ENCODE measurements at regions not wholly inside any gene's neighbourhood (a gene's known extent, or its start where the extent isn't known, plus 50 kb on each side); places are given as distances from the start of the nearest gene placed in this dataset.

DNA sequence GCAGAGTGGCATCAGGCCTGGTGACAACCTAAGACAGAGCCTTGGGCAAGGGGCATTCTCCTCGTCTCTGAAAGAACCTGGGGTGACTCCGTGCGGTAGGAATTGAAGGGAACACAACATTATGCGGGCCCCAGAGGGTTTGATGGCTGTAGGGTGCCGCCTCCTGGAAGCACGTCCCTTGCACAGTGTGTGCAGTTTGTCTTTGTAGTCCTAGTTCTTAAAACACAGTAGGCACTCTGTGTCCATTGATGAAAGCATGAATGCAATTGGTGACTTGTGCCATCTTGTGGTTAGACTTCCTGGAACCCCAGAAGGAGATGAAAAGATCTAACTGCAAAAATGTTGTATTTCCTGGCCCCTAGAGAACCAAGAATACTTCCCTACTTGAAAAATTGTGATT lies 279.8 kb downstream of the UTP18 start:
- DNase-seq (ENCODE audit: extremely low read depth, low read depth, low spot score), result no peak

DNA sequence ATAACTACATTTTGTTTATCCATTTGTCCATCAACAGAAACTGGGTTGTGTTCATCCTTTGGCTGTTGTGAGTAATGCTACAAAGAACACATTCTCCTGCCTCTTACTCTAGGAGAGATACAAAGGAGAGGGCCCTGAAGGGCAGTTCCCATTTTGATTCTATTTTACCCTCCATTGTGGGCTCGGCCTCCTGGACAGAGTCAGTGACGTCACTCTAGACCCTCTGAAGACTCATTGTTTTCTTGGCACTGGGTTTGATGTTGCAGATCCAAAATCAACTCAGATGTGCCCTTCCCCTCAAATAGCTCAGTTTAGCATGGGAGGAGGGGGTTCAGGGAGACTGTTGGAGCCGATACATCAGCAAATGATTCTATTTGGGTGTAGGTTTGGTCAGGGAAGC lies 280.9 kb downstream of the UTP18 start:
- DNase-seq (ENCODE audit: extremely low read depth, low read depth, low spot score), result no peak

DNA sequence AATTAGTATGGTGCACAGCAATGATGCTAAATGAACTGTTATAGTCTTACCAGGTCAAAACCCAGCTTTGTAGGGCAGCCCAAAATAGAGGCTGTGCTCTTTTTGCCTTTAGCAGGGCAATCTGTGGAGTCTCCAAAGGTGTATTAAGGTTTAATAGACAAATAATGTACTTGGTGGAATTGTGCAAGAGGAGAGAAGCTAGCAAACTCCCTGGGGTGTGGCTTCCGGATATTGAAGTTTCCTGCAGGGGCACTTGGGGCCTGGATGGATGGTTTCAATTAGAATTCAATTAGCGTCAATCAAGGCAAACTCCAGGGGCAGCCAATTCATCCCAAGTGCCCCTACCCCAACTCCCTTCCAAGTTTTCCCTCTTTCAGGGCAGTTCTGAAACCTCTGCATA lies 285.8 kb downstream of the UTP18 start:
- DNase-seq (ENCODE audit: extremely low read depth, low read depth, low spot score), result no peak

GRCh38 chr17:51548125-51548524 lies 287.8 kb downstream of the UTP18 start:
- no peak for DNase-seq (ENCODE audit: extremely low read depth, low read depth, low spot score)

DNA sequence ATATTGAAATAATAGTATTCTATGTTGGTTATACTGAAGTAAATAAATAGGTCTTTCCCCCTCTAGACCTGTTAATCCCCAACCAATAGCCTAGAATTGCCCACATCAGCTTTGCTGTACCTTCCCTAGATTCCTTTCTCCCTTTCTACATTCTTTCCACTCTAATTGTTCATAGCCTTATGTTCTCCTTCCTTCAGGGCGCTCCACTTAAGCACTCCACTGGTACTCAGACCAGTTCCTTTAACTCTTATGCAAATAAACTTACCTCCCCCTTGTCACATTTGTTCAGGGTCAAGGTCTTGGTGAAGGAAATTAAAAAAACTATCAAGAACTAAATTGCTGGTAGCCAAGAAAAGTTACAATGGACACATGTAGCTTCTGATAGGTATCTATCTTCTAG lies 294.8 kb downstream of the UTP18 start:
- no peak for DNase-seq (ENCODE audit: extremely low read depth, low read depth, low spot score)

DNA sequence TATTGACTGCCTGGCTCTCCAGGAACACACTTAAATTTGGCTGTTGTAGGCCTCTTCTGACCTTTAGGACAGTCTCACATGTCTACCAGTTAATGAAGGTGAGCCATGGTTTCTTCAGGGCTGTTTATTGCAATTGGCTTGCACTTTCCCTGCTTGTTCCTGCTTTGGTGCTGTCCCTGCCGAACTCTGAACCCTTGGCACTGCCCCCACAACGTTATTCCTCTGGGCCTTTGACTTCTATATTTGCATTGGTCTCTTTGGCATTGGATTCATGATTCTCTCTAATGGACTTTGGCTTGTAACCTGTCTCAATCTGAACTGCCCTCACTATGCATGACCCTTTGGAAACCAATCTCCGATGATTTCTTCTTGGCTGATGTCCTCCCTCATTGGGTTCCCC lies 299.4 kb downstream of the UTP18 start:
- no peak for DNase-seq (ENCODE audit: extremely low read depth, low read depth, low spot score)

GRCh38 chr17:51560398-51560797 lies 300.1 kb downstream of the UTP18 start:
- no peak for DNase-seq (ENCODE audit: extremely low read depth, low read depth, low spot score)

- DNase-seq (ENCODE audit: extremely low read depth, low read depth, low spot score), result no peak
These were observed 303.6 kb downstream of the UTP18 start for GRCh38 chr17:51563961-51564360.

DNA sequence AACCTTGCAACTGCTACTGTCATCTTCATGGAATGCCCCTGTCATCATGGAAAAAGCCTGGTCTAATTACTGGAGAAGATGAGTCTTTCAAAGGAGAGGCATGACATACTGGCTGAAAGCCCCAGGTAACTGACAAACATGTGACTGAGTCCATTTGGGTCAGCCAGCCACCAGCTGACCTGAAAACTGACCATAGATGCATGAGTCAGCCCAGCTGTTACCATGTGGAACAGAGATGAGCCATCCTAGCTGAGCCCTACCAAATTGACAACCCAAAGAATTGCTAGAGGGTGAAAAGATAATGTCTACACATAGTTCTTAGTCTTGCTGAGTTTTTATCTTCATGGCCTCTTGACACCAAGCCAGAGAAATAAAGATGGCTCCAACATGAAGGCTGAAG lies 311.8 kb downstream of the UTP18 start:
- DNase-seq (ENCODE audit: extremely low read depth, low read depth, low spot score), result no peak

Measured in glomerular endothelial cell (primary cell).